Neural crest cell (in vitro differentiated cells): ENCODE measurements at regions not wholly inside any gene's neighbourhood (a gene's known extent, or its start where the extent isn't known, plus 50 kb on each side); places are given as distances from the start of the nearest gene placed in this dataset.

Source experiments
- DNase-seq: peaks from one replicate; pipeline ENCODE4 v3.0.0; 2021; ENCODE audit warnings: low read depth, mixed read lengths, low spot score
- H3K27ac Mint-ChIP-seq: one replicate; pipeline ENCODE4 v1.8.0; 2021; ENCODE audit warnings: mild to moderate bottlenecking, mixed read lengths; ENCODE audit not compliant: unreplicated experiment
- H3K27me3 Mint-ChIP-seq: 2 replicates; pipeline ENCODE4 v1.8.0; 2021; ENCODE audit warnings: low read depth, mild to moderate bottlenecking, mixed read lengths
- H3K36me3 Mint-ChIP-seq: 2 replicates; pipeline ENCODE4 v1.8.0; 2021; ENCODE audit warnings: low read depth, mild to moderate bottlenecking, mixed read lengths
- H3K4me1 Mint-ChIP-seq: 2 replicates; pipeline ENCODE4 v1.8.0; 2021; ENCODE audit warnings: mixed read lengths
- H3K4me3 Mint-ChIP-seq: one replicate; pipeline ENCODE4 v1.8.0; 2021; ENCODE audit warnings: mild to moderate bottlenecking, mixed read lengths
- H3K9me3 Mint-ChIP-seq: 2 replicates; pipeline ENCODE4 v1.8.0; 2021; ENCODE audit warnings: mixed read lengths
- CTCF ChIP-seq: fragments of 200-600 bp; sonication (generic); conservative IDR thresholded peaks from 2 replicates; pipeline ENCODE4 v1.5.0; 2021; ENCODE audit warnings: antibody characterized with exemption, mild to moderate bottlenecking

DNA sequence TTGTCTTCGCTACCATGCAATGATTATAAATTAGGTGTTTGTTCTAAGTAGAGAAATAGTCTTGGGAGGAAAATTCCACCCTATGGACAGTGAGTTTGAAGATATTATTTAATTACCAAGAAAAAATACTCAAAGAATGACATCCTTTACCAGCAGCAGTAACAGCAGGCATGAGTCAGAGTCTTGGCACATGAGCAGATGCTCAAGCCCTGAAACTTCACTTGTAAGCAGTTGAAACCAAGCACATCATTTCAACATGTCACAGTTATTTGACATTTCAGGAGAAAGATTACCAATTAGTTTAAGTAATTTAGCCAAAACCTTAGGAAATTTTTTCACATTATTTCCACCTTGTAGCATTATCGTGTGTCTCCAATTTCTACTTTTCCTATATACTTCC lies 99.2 kb downstream of the C12orf50 start:
- Mint-ChIP-seq H3K9me3 (no peaks in the 10 kb centered on the region), H3K4me3 (no peak overlapping the region), H3K27ac (no peak overlapping the region), H3K36me3 (no peaks in the 10 kb centered on the region), H3K4me1 (peaks cover 5% of the 10 kb centered on the region), H3K27me3 (no peaks in the 10 kb centered on the region)
- no peak for TF ChIP-seq CTCF
- DNase-seq, result no peak

DNA sequence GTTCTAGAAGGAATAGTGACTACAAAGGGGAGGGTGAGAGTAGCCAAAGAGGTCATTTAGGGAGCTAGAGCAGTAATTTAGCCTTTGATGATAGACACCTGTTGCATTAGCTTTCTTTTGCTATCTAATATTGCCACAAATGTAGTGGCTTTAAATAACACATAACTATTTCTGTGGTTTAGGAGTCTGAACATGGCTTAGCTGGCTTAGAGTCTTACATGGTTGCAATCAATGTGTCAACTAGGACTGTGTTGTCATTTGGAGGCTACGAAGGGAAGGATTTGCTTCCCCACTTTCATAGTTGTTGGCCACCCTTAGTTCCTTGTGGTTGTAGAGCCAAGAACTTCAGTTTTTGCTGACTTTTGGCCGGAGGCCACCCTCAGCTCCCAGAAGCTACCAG lies 99.9 kb downstream of the C12orf50 start:
- TF ChIP-seq CTCF, result no peak
- no peak for DNase-seq
- H3K27me3 Mint-ChIP-seq, result no peaks in the 10 kb centered on the region
- no peak overlapping the region for H3K4me3 Mint-ChIP-seq
- H3K9me3 Mint-ChIP-seq, result no peaks in the 10 kb centered on the region
- H3K36me3 Mint-ChIP-seq, result no peaks in the 10 kb centered on the region
- no peak overlapping the region for H3K27ac Mint-ChIP-seq
- peaks cover 5% of the 10 kb centered on the region for H3K4me1 Mint-ChIP-seq

DNA sequence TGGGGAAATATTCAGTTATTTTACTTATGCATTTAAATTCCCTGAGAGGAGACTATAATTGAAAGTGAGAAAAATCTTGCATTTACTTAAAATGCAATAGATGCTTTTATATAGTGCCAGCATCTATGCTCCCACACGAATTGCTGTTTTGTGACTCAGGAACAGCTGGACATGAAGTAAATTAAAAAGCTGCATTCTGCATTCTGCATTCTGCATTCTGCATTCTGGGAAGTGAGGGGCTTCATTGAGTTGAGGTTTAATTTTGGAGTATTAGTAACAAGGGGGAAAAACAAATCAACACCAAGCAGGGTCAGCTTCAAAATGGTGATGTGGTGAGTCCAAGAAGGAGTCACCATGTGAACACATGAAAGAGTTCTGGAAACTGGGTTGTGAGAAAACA lies 101.2 kb downstream of the C12orf50 start:
- TF ChIP-seq CTCF, result no peak
- H3K36me3 Mint-ChIP-seq, result no peaks in the 10 kb centered on the region
- no peaks in the 10 kb centered on the region for H3K9me3 Mint-ChIP-seq
- no peaks in the 10 kb centered on the region for H3K27me3 Mint-ChIP-seq
- H3K27ac Mint-ChIP-seq, result no peak overlapping the region
- peaks cover 5% of the 10 kb centered on the region for H3K4me1 Mint-ChIP-seq
- no peak overlapping the region for H3K4me3 Mint-ChIP-seq
- no peak for DNase-seq

DNA sequence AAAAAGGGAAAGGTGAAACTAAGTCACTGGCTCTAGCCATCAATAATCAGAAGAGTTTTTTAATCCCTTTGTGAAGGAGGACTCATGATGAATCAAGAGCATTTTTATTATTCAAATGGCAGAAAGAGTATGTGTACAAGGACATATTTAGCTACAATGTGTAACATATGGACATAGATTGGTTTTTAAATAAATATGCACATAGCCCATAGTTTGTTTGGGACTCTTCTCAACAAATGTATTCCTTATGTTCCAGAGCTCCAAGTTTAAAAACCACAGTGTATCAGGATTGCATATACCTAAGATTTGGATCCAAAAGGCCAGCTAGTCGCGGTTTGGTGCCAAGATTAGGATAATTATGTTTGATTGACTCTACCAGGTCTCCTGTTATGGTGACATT lies 104.2 kb downstream of the C12orf50 start:
- no peak for TF ChIP-seq CTCF
- H3K4me3 Mint-ChIP-seq, result no peak overlapping the region
- H3K4me1 Mint-ChIP-seq, result peaks cover 21% of the 10 kb centered on the region
- H3K9me3 Mint-ChIP-seq, result peaks cover 3% of the 10 kb centered on the region
- DNase-seq, result no peak
- no peak overlapping the region for H3K27ac Mint-ChIP-seq
- no peaks in the 10 kb centered on the region for H3K36me3 Mint-ChIP-seq
- H3K27me3 Mint-ChIP-seq, result no peaks in the 10 kb centered on the region

DNA sequence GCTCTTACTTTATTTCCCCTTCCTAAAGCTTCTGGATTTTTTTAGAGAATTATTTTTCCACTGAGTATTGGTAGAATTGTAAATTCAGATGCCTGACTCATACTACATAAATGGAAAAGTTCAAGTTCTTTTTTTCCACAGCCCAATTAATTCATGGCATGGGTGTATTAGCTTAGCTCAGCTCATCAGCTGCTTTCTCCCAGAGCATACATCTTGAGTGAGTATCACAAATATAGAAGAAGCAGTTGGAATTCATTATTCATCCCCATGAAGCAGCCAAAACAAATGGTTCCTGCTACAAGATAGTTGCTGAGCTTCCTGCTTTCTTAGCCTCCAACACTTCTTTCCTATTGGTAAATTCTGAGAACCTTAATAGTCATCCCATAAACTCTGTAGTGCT lies 105.1 kb downstream of the C12orf50 start:
- H3K27me3 Mint-ChIP-seq, result no peaks in the 10 kb centered on the region

More for the DNA sequence above, 105.1 kb downstream of the C12orf50 start:
- no peak overlapping the region for H3K4me3 Mint-ChIP-seq
- no peak overlapping the region for H3K27ac Mint-ChIP-seq
- DNase-seq, result no peak
- H3K9me3 Mint-ChIP-seq, result peaks cover 3% of the 10 kb centered on the region
- no peak for TF ChIP-seq CTCF
- no peaks in the 10 kb centered on the region for H3K36me3 Mint-ChIP-seq
- peaks cover 22% of the 10 kb centered on the region for H3K4me1 Mint-ChIP-seq
